Body of pancreas (tissue), 4 donors: ENCODE measurements at regions not wholly inside any gene's neighbourhood (a gene's known extent, or its start where the extent isn't known, plus 50 kb on each side); places are given as distances from the start of the nearest gene placed in this dataset.

Experiments
- ATAC-seq: fragments of 150-250 bp; one replicate; pipeline ENCODE4 v1.9.1; 2016
- DNase-seq, 4 donors: peaks; one replicate each; pipeline ENCODE4 v3.0.0-alpha.2; 2019
- H3K27ac ChIP-seq, 4 donors: fragments of 200-600 bp; sonication (generic); 1 replicate in 3 of 4; 2 replicates in 1 of 4; pipeline versions ENCODE4 v1.5.1 to v1.6.1; 2016 to 2019; ENCODE audit warnings: mild to moderate bottlenecking in 1 of 4, mixed read lengths in 1 of 4, moderate library complexity in 1 of 4
- H3K27me3 ChIP-seq, 2 donors: fragments of 200-600 bp; sonication (generic); one replicate each; pipeline ENCODE4 v1.6.0; 2016; ENCODE audit warnings: mild to moderate bottlenecking in 1 of 2
- H3K36me3 ChIP-seq, 2 donors: fragments of 200-600 bp; sonication (generic); replicated peaks in 1 of 2; 2 replicates each; pipeline ENCODE4 v1.5.1; 2016; ENCODE audit warnings: low read depth in 2 of 2; ENCODE audit not compliant: insufficient read depth in 1 of 2
- H3K4me1 ChIP-seq: fragments of 200-600 bp; sonication (generic); one replicate; pipeline ENCODE4 v1.6.0; 2016
- H3K4me3 ChIP-seq, 2 donors: fragments of 200-600 bp; sonication (generic); 1 replicate in 1 of 2; 2 replicates in 1 of 2; pipeline ENCODE4 v1.5.1; 2016 to 2019
- H3K9me3 ChIP-seq, 3 donors: fragments of 200-600 bp; sonication (generic); 1 replicate in 2 of 3; 2 replicates in 1 of 3; pipeline ENCODE4 v1.5.1; 2016
- CTCF ChIP-seq, 7 experiments: fragments of 450-650 bp in 4 of 7; fragments of 200-600 bp in 3 of 7; sonication (generic) in 3 of 7; IDR thresholded peaks; one replicate each; pipeline ENCODE4 v1.5.1; 2016 to 2019; ENCODE audit warnings: antibody characterized with exemption in 7 of 7
- POLR2A ChIP-seq, 3 donors: fragments of 450-650 bp; IDR thresholded peaks; one replicate each; pipeline ENCODE4 v1.6.1; 2016; ENCODE audit warnings: antibody characterized with exemption in 3 of 3, mild to moderate bottlenecking in 2 of 3
- WGBS, 2 donors: methylation state at CpG; one replicate each; pipeline ENCODE4 v1.1.5; 2017; 5-methylcytosine and 5-hydroxymethylcytosine counted together
- intact Hi-C: fragments of 100-400 bp; cut with DNase I; formaldehyde crosslinking; loops from one replicate; pipeline ENCODE4 v1.15.1; 2023

GRCh38 chr6:10030942-10031537, 383.8 kb downstream of the TFAP2A start:
- Histone ChIP-seq H3K4me1 (no peaks in the 10 kb centered on the region), H3K36me3 (no peaks in the 10 kb centered on the region), H3K27me3 (no peaks in the 10 kb centered on the region), H3K4me3 (no peak overlapping the region), H3K9me3 (no peaks in the 10 kb centered on the region), H3K27ac (no peak overlapping the region)
- no peak for DNase-seq
- no peak for TF ChIP-seq POLR2A (IDR thresholded peaks at IDR 0.05)
- peak in 6 of 7 experiments; percentile 24 to 49 (median 35) for TF ChIP-seq CTCF (IDR thresholded peaks at IDR 0.05)
- ATAC-seq, result no peak
- WGBS, 2 donors, result 71 to 80% methylated on average over 8 of the region's 8 CpGs
- intact Hi-C loops, result no loop called here

GRCh38 chr6:10028222-10028621, 386.7 kb downstream of the TFAP2A start:
- no peak for TF ChIP-seq CTCF (IDR thresholded peaks at IDR 0.05)
- no peak for TF ChIP-seq POLR2A (IDR thresholded peaks at IDR 0.05)
- intact Hi-C loops, result no loop called here
- Histone ChIP-seq H3K9me3 (no peaks in the 10 kb centered on the region), H3K27me3 (peaks cover 0 to 3% of the 10 kb centered on the region in 2 donors), H3K4me1 (no peaks in the 10 kb centered on the region), H3K36me3 (no peaks in the 10 kb centered on the region), H3K27ac (no peak overlapping the region), H3K4me3 (no peak overlapping the region)
- WGBS, 2 donors, result 44 to 46% methylated on average over 4 of the region's 4 CpGs
- DNase-seq (no peak), ATAC-seq (no peak)

- Histone ChIP-seq H3K27ac (no peak overlapping the region), H3K9me3 (no peaks in the 10 kb centered on the region), H3K27me3 (no peaks in the 10 kb centered on the region), H3K4me1 (no peaks in the 10 kb centered on the region), H3K4me3 (no peak overlapping the region), H3K36me3 (no peaks in the 10 kb centered on the region)
- TF ChIP-seq CTCF (IDR thresholded peaks at IDR 0.05) (no peak), POLR2A (IDR thresholded peaks at IDR 0.05) (no peak)
- WGBS, 2 donors, result 67 to 83% methylated on average over 3 of the region's 3 CpGs
- DNase-seq, result no peak
- intact Hi-C loops, result no loop called here
- ATAC-seq, result no peak
Measured at GRCh38 chr6:10019851-10020250, 395.0 kb downstream of the TFAP2A start.

- Histone ChIP-seq H3K9me3 (no peaks in the 10 kb centered on the region), H3K27me3 (no peaks in the 10 kb centered on the region), H3K36me3 (no peaks in the 10 kb centered on the region), H3K4me1 (no peaks in the 10 kb centered on the region), H3K27ac (no peak overlapping the region), H3K4me3 (no peak overlapping the region)
- TF ChIP-seq POLR2A (IDR thresholded peaks at IDR 0.05) (no peak), CTCF (IDR thresholded peaks at IDR 0.05) (no peak)
- ATAC-seq (no peak), DNase-seq (no peak)
- 55 to 60% methylated on average over 5 of the region's 5 CpGs for WGBS, 2 donors
- intact Hi-C loops, result no loop called here
Measured at GRCh38 chr6:10014557-10014956, 400.3 kb downstream of the TFAP2A start.

- DNase-seq (no peak), ATAC-seq (no peak)
- Histone ChIP-seq H3K36me3 (no peaks in the 10 kb centered on the region), H3K4me1 (no peaks in the 10 kb centered on the region), H3K27me3 (no peaks in the 10 kb centered on the region), H3K9me3 (no peaks in the 10 kb centered on the region), H3K27ac (no peak overlapping the region), H3K4me3 (no peak overlapping the region)
- TF ChIP-seq CTCF (IDR thresholded peaks at IDR 0.05) (no peak), POLR2A (IDR thresholded peaks at IDR 0.05) (no peak)
- 62 to 81% methylated on average over 3 of the region's 3 CpGs for WGBS, 2 donors
- intact Hi-C loops, result no loop called here
Measured at GRCh38 chr6:10000551-10000950, 414.3 kb downstream of the TFAP2A start.
